ENCODE measurements at regions not wholly inside any gene's neighbourhood (a gene's known extent, or its start where the extent isn't known, plus 50 kb on each side); places are given as distances from the start of the nearest gene placed in this dataset.
A peak's percentile ranks its signal among the peaks of the same experiment; 100 is the strongest.

GRCh38 chr21:36260030-36260787 is 59.8 kb upstream of the MORC3 start:
- H3K79me2 ChIP-seq (ENCODE audit: low read length), result no peaks in the 10 kb centered on the region
- no peak overlapping the region for H3K27ac ChIP-seq (ENCODE audit: low read length)
- no peaks in the 10 kb centered on the region; the same call in 1 of the 2 replicates for H3K36me3 ChIP-seq (ENCODE audit: low read depth, low read length)
- H3K9me3 ChIP-seq (ENCODE audit: low read length), result no peaks in the 10 kb centered on the region
- no peak overlapping the region for H3K9ac ChIP-seq (ENCODE audit: low read length)
- no peaks in the 10 kb centered on the region; the same call in 1 of the 2 replicates for H3K4me1 ChIP-seq (ENCODE audit: insufficient read depth, low read length)
- no TSS peak for BruUV-seq (replicated peaks)
- no peaks in the 10 kb centered on the region for H3F3A ChIP-seq (ENCODE audit: low read length, unreplicated experiment)
- H3K4me3 ChIP-seq (ENCODE audit: low read length), result peak overlapping the region; percentile 65
- ChIA-PET POLR2A (ENCODE audit: unreplicated experiment) (interaction anchor here (0.6 kb wide), 2 partner anchors 46 to 48 kb away, joined by 3 to 4 read pairs; no protein-coding TSS in a partner anchor), CTCF (interaction anchor here (1.3 kb wide), 1 partner anchor 59 kb away, joined by 8 read pairs; no protein-coding TSS in a partner anchor)
- DNase-seq (peak; percentile 86), ATAC-seq (peak; percentile 91)
- no peaks in the 10 kb centered on the region for H3K9me2 ChIP-seq (replicated peaks; ENCODE audit: low read length)
- H4K20me1 ChIP-seq (ENCODE audit: low read length), result no peaks in the 10 kb centered on the region
- no peaks in the 10 kb centered on the region for H3K27me3 ChIP-seq (ENCODE audit: low read length)
- TF ChIP-seq EZH2phosphoT487 (IDR thresholded peaks at IDR 0.05; ENCODE audit: borderline replicate concordance, low read length) (no peak), EZH2 (IDR thresholded peaks at IDR 0.05; ENCODE audit: low read length, unreplicated experiment) (no peak), CTCF (conservative IDR thresholded peaks at IDR 0.05; ENCODE audit: low read depth, low read length) (peak; percentile 91)
- H3K4me2 ChIP-seq (ENCODE audit: low read length), result peak overlapping the region; percentile 87
- H2AFZ ChIP-seq (ENCODE audit: low read length), result peak overlapping the region; percentile 90
- intact Hi-C loops (cut with micrococcal nuclease), result loop anchor here (2.0 kb wide), 1 partner anchor 71 kb away; no protein-coding TSS in a partner anchor

- H3K4me3 ChIP-seq (ENCODE audit: low read length), result peak overlapping the region; percentile 65; the same call in 1 of the 2 replicates
- no TSS peak for BruUV-seq (replicated peaks)
These were observed 59.2 kb upstream of the MORC3 start for GRCh38 chr21:36260802-36261201.

More at GRCh38 chr21:36260802-36261201, 59.2 kb upstream of the MORC3 start:
- no peak overlapping the region for H3K27ac ChIP-seq (ENCODE audit: low read length)
- H3K4me2 ChIP-seq (ENCODE audit: low read length), result peak overlapping the region; percentile 87
- H3K36me3 ChIP-seq (ENCODE audit: low read depth, low read length), result no peaks in the 10 kb centered on the region; the same call in 1 of the 2 replicates
- no peaks in the 10 kb centered on the region for H3K27me3 ChIP-seq (ENCODE audit: low read length)
- H3K9me3 ChIP-seq (ENCODE audit: low read length), result no peaks in the 10 kb centered on the region
- H3K79me2 ChIP-seq (ENCODE audit: low read length), result no peaks in the 10 kb centered on the region
- no peak for DNase-seq
- H3K9ac ChIP-seq (ENCODE audit: low read length), result no peak overlapping the region
- ATAC-seq, result no peak
- no peaks in the 10 kb centered on the region; the same call in 1 of the 2 replicates for H3K4me1 ChIP-seq (ENCODE audit: insufficient read depth, low read length)
- H4K20me1 ChIP-seq (ENCODE audit: low read length), result no peaks in the 10 kb centered on the region
- no peaks in the 10 kb centered on the region for H3F3A ChIP-seq (ENCODE audit: low read length, unreplicated experiment)
- TF ChIP-seq EZH2 (IDR thresholded peaks at IDR 0.05; ENCODE audit: low read length, unreplicated experiment) (no peak), CTCF (conservative IDR thresholded peaks at IDR 0.05; ENCODE audit: low read depth, low read length) (peak; percentile 6; the same call in 1 of the 2 replicates), EZH2phosphoT487 (IDR thresholded peaks at IDR 0.05; ENCODE audit: borderline replicate concordance, low read length) (no peak)
- peak overlapping the region; percentile 90; the same call in 1 of the 2 replicates for H2AFZ ChIP-seq (ENCODE audit: low read length)
- ChIA-PET CTCF (no interaction called here), POLR2A (ENCODE audit: unreplicated experiment) (no interaction called here)
- no peaks in the 10 kb centered on the region for H3K9me2 ChIP-seq (replicated peaks; ENCODE audit: low read length)
- intact Hi-C loops (cut with micrococcal nuclease), result loop anchor here (2.0 kb wide), 1 partner anchor 70 kb away; no protein-coding TSS in a partner anchor
